Activated naive CD8-positive, alpha-beta T cell treated with anti-CD3 and anti-CD28 coated beads, Interleukin-2, amount 50 U/mL, for 24 hours (primary cell): ENCODE measurements at regions not wholly inside any gene's neighbourhood (a gene's known extent, or its start where the extent isn't known, plus 50 kb on each side); places are given as distances from the start of the nearest gene placed in this dataset.

Experiments used
- ATAC-seq: fragments of 150-1000 bp; cut with Tn5 transposase; one replicate; pipeline ENCODE4 v1.10.0; 2021
- DNase-seq: peaks from one replicate; pipeline ENCODE4 v3.0.0; 2021
- H3K27ac Mint-ChIP-seq: one replicate; pipeline ENCODE4 v1.8.0; 2021; ENCODE audit warnings: mild to moderate bottlenecking, mixed read lengths
- H3K27me3 Mint-ChIP-seq: one replicate; pipeline ENCODE4 v1.8.0; 2021; ENCODE audit warnings: mixed read lengths
- H3K36me3 Mint-ChIP-seq: one replicate; pipeline ENCODE4 v1.8.0; 2021; ENCODE audit warnings: low read depth, mixed read lengths
- H3K4me1 Mint-ChIP-seq: one replicate; pipeline ENCODE4 v1.8.0; 2021; ENCODE audit warnings: mixed read lengths
- H3K4me3 Mint-ChIP-seq: one replicate; pipeline ENCODE4 v1.8.0; 2021; ENCODE audit warnings: mild to moderate bottlenecking, moderate library complexity, mixed read lengths
- H3K9me3 Mint-ChIP-seq: one replicate; pipeline ENCODE4 v1.8.0; 2021; ENCODE audit warnings: mixed read lengths

DNA sequence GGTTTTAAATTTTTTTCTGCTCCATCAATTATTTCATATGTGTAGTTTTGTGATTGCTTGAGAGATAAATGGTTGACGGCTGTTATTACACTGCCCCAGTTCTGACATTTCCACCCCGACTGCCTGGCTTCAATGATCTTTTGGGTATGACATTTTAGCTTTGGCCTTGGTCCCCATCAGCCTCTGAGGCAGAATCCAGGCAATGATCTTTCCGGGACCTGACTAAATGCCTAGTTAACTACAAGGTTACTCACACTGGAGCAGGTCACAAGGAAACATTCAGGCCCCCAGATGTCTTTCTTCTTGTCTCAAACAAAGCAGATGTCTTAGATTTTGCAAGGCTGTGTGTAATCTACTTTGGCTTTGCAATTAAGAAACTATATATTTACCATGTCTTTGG, 61.1 kb upstream of the TMCO5A start:
- no peak overlapping the region for H3K4me3 Mint-ChIP-seq
- ATAC-seq: no peak
- no peaks in the 10 kb centered on the region for H3K9me3 Mint-ChIP-seq
- H3K27me3 Mint-ChIP-seq: peaks cover 3% of the 10 kb centered on the region
- no peaks in the 10 kb centered on the region for H3K4me1 Mint-ChIP-seq
- no peak for DNase-seq
- no peak overlapping the region for H3K27ac Mint-ChIP-seq
- no peaks in the 10 kb centered on the region for H3K36me3 Mint-ChIP-seq

DNA sequence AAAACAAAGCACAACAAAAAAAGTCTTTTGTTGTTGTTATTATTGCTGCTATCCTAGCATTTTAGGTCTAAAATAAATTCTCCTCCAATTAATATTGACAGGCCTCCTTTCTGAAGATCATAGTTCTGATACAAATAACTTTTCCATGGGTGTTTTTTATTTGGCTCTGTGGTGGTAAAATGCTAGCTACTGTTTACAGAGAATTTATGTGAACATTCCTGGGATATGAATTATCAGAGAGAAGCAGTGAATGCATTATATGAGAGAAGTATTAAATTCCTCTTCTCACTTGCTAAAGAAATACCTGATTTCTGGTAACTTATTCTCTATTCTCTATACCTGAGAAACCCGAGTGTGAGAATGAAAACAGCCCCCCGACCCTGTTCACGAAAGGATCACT, 57.5 kb upstream of the TMCO5A start:
- Mint-ChIP-seq H3K27me3 (peaks cover 10% of the 10 kb centered on the region), H3K36me3 (no peaks in the 10 kb centered on the region)
- no peak for ATAC-seq

DNA sequence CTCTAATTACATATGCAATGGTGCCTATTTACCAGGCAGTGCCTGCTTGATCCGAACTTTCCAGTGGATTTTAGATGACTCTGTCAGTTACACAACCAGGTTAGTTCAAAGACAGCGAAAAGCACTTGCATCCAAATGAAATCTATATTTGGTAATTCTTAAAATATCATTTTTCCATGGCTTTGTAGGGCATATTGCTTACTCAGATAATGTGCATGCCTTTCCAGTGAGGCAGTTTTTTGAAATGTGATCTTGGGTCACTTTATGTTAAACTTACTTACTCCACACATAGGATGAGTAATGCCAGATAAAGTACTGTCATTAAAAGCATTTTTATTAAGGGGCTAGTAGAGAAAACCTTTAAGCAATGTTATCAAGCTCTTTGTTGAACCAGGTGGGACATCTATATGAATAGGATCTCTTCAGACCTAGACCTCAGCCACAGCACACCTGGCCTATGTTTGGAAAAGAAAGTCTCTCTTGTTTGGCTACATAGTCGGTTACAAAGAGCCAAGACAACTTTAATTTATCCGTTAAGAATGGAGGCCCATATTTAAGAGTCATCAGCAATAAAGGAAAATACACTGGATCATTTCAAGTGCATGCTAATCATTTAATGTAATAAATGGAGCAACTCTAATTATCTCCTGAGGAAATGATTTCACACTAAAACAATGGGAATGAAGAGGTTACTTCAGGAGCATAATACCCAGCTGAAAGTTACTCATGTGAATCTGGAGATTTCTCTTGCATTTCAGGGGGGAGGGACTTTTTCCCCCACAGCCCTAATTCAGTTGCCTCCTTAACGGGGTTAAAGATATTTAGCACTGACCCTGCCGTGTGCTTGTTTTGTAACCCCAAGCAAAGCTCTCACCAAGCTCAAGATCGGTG, 56.3 kb upstream of the TMCO5A start:
- Mint-ChIP-seq H3K4me1 (no peaks in the 10 kb centered on the region), H3K4me3 (no peak overlapping the region), H3K27me3 (peaks cover 13% of the 10 kb centered on the region), H3K36me3 (no peaks in the 10 kb centered on the region), H3K9me3 (no peaks in the 10 kb centered on the region), H3K27ac (no peak overlapping the region)
- ATAC-seq (no peak), DNase-seq (no peak)

More for the DNA sequence above, 57.5 kb upstream of the TMCO5A start:
- no peak for DNase-seq
- Mint-ChIP-seq H3K9me3 (no peaks in the 10 kb centered on the region), H3K27ac (no peak overlapping the region), H3K4me1 (no peaks in the 10 kb centered on the region), H3K4me3 (no peak overlapping the region)

DNA sequence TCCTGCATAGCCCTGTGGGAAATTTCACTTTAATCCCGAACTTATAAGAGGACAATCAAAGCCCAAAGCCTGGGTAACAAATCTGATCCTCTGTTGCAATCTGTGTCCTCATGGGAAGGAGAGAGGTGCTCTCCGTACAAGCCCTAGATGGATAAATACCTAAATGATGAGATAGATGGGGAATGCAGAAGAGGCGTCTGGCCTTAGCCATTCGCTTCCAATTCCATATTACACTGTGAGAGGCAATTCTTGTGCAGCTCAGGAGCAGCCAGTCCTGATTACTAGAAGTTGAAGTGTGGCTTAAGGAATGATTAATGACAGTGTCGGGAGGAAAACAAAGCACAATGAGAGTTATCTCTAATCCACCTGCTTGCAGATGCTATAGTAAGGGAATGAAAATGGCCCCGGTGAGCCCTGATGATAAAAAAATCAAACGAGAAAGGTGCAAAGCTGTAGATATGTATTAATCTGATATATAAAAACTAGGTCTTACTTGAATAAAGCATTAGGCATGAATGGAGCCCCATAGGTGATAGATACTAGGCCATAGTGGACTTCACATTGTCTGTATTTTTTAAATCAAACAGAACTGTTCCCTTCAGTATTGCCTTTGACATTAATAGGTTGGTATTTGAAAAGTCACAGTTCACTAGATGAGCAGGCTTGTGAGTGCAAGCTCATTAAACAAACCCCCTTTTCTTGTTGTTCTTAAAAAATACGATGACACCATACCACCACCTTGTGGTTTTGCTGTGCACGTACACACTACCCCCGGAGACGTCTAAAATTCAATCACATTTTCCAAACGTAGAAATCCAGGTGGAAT, 54.2 kb upstream of the TMCO5A start:
- no peak overlapping the region for H3K27ac Mint-ChIP-seq
- DNase-seq (no peak), ATAC-seq (no peak)
- H3K4me1 Mint-ChIP-seq: no peaks in the 10 kb centered on the region
- no peaks in the 10 kb centered on the region for H3K36me3 Mint-ChIP-seq
- H3K9me3 Mint-ChIP-seq: no peaks in the 10 kb centered on the region
- peaks cover 13% of the 10 kb centered on the region for H3K27me3 Mint-ChIP-seq
- no peak overlapping the region for H3K4me3 Mint-ChIP-seq

DNA sequence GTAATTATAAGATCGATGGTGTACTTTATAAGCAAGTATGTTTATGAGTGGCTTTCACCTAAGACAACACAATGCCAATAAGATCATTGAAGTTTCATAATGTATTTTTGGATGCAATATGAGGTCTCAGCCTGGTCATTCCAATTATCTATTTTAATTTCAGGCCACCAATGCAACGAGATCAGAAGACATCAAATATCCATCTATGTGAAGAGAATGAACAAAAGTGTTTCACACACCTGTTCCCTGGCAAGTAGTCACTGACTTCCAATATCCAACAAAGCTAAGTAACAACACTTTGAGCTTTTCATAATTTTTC, 53.6 kb upstream of the TMCO5A start:
- H3K4me1 Mint-ChIP-seq: no peaks in the 10 kb centered on the region
- no peak overlapping the region for H3K27ac Mint-ChIP-seq
- peaks cover 13% of the 10 kb centered on the region for H3K27me3 Mint-ChIP-seq
- no peak overlapping the region for H3K4me3 Mint-ChIP-seq
- ATAC-seq (no peak), DNase-seq (no peak)
- H3K9me3 Mint-ChIP-seq: no peaks in the 10 kb centered on the region
- no peaks in the 10 kb centered on the region for H3K36me3 Mint-ChIP-seq

DNA sequence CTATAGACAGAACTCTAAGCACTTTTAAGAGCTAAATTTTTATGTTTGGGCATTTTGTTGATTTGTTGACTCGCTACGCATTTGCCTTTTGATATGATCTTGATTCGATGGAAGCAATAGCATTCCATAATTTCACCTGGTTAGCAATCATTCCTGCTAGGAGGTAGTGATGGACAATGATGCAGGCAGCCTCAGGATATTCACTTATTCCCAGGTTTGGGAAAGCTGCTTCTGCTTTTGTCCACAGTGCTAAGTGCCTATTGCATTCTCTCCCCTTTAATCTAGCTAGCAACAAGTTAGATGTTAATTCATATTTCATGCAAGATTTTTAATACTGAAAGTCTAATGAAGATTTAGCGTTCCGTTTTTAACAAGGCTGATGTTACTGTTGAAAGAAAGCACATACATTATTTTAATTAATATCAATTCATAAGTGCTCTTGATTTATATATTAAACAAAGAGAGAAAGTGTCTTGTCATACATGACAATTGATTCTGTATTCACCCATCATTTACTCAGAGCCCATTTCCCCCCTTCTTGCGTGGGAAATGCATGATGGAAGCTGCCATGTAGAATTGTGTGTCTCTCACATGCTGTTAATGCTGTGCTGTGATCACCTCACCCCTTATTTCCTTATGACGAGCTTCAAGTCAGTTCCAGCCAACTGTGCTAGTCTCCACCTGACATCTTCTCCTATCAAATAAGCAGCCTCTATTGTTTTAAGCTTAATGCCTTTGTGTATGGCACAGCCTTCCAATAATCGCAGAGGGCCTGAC, 53.0 kb upstream of the TMCO5A start:
- H3K27me3 Mint-ChIP-seq: peaks cover 14% of the 10 kb centered on the region
- H3K4me1 Mint-ChIP-seq: no peaks in the 10 kb centered on the region
- no peaks in the 10 kb centered on the region for H3K36me3 Mint-ChIP-seq
- H3K27ac Mint-ChIP-seq: no peak overlapping the region
- ATAC-seq (no peak), DNase-seq (no peak)
- H3K4me3 Mint-ChIP-seq: no peak overlapping the region
- no peaks in the 10 kb centered on the region for H3K9me3 Mint-ChIP-seq

DNA sequence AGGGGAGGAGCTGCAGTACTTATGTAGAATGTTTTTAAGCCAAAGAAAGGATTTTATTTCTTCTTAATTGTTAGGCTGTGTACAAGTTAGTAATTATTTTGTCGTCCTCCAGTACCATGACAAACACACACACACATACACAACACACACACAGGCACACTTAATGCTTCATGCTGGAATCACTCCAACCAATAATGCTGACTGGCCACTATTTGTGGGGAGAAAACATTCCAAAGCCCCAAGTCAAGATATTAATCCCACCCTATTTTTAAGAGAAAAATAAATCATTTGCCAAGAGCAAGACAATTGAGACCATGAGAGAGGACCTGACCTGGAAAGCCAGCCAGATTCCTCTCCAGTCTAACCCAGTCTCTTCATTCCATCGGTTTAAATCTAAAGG, 51.8 kb upstream of the TMCO5A start:
- Mint-ChIP-seq H3K27me3 (peaks cover 17% of the 10 kb centered on the region), H3K27ac (no peak overlapping the region), H3K36me3 (no peaks in the 10 kb centered on the region), H3K4me1 (no peaks in the 10 kb centered on the region), H3K9me3 (no peaks in the 10 kb centered on the region), H3K4me3 (no peak overlapping the region)
- no peak for ATAC-seq
- DNase-seq: no peak
